ENCODE measurements at regions not wholly inside any gene's neighbourhood (a gene's known extent, or its start where the extent isn't known, plus 50 kb on each side); places are given as distances from the start of the nearest gene placed in this dataset.

GRCh38 chr3:72439321-72440183 is 408.7 kb downstream of the SHQ1 start:
- DNase-seq (ENCODE audit: low spot score): no peak
- Histone ChIP-seq H3K36me3 (no peaks in the 10 kb centered on the region), H3K4me1 (peaks cover 0 to 31% of the 10 kb centered on the region in 2 donors), H3K27me3 (no peaks in the 10 kb centered on the region), H3K27ac (no peak overlapping the region), H3K4me3 (no peak overlapping the region), H3K9me3 (no peaks in the 10 kb centered on the region)
- no peak for TF ChIP-seq CTCF (IDR thresholded peaks at IDR 0.05)

- DNase-seq (ENCODE audit: low spot score): no peak
Measured at GRCh38 chr3:72437661-72438406, 410.4 kb downstream of the SHQ1 start.

DNA sequence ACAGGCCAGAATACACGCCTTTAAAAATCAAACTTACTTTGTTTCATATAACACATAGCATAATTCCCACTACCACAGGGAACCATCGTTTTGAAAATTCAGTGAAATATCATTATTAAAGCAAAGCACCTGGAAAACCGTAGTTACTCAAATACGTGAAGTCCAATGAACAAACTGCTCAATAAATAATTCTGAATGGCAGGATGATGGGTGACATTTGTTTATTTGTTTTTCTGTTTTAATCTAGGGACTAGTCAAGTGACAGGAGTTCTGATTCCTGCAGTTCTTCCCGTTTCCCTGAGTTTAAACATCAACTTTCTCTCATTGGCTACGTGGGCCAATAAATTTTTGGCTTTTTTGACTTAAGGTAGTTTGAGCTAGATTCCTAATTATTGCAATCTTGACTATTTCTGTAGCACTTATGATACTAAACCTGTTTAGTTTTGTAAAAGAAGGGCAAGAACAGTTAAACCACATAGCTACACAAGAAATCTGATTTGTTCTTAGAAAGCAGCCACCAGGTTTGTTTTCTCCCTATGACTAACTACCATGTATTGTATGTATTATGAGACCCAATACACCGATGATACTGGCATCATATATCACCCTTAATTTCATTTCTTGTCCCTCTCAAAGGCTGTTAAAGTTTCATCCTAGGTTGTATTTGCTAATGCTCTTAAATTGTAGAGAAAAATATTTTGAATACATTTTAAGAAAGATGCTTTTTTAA is 411.2 kb downstream of the SHQ1 start:
- Histone ChIP-seq H3K4me3 (no peak overlapping the region), H3K9me3 (no peaks in the 10 kb centered on the region), H3K27ac (no peak overlapping the region), H3K36me3 (no peaks in the 10 kb centered on the region), H3K4me1 (peaks cover 0 to 22% of the 10 kb centered on the region in 2 donors), H3K27me3 (no peaks in the 10 kb centered on the region)
- no peak for DNase-seq (ENCODE audit: low spot score)
- TF ChIP-seq CTCF (IDR thresholded peaks at IDR 0.05): no peak

More at GRCh38 chr3:72437661-72438406, 410.4 kb downstream of the SHQ1 start:
- no peaks in the 10 kb centered on the region for H3K27me3 ChIP-seq
- no peaks in the 10 kb centered on the region for H3K9me3 ChIP-seq
- H3K36me3 ChIP-seq: no peaks in the 10 kb centered on the region
- H3K27ac ChIP-seq: no peak overlapping the region
- peaks cover 0 to 24% of the 10 kb centered on the region in 2 donors for H3K4me1 ChIP-seq
- TF ChIP-seq CTCF (IDR thresholded peaks at IDR 0.05): no peak
- no peak overlapping the region for H3K4me3 ChIP-seq

- H3K27me3 ChIP-seq: no peaks in the 10 kb centered on the region
- no peaks in the 10 kb centered on the region for H3K9me3 ChIP-seq
- no peaks in the 10 kb centered on the region for H3K36me3 ChIP-seq
- no peak overlapping the region for H3K27ac ChIP-seq
- no peak for TF ChIP-seq CTCF (IDR thresholded peaks at IDR 0.05)
- no peak for DNase-seq (ENCODE audit: low spot score)
- peaks cover 0 to 24% of the 10 kb centered on the region in 2 donors for H3K4me1 ChIP-seq
- no peak overlapping the region for H3K4me3 ChIP-seq
Measured at GRCh38 chr3:72434296-72434695, 413.9 kb downstream of the SHQ1 start.

DNA sequence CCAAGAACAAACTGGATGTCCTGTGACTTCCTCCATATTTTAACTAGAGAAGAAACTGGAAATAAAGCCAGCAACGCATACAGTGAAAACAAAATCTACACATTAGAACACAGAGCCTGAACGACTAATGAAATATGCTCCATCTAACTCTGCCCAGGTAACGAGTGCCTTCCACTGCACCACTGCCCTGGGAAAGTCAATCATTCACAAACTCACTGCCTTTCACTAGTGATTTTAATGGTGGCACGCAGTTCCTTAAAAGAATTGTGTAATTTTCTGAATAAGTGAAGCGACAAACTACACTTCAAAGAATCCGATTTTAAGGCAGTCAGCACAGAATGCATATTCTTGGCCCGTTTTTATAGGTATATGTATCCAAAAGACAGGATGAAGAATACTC is 416.0 kb downstream of the SHQ1 start:
- Histone ChIP-seq H3K27me3 (no peaks in the 10 kb centered on the region), H3K27ac (no peak overlapping the region), H3K9me3 (no peaks in the 10 kb centered on the region), H3K4me3 (no peak overlapping the region), H3K36me3 (no peaks in the 10 kb centered on the region), H3K4me1 (peaks cover 0 to 23% of the 10 kb centered on the region in 2 donors)
- no peak for TF ChIP-seq CTCF (IDR thresholded peaks at IDR 0.05)
- DNase-seq (ENCODE audit: low spot score): no peak

Measured in right atrium auricular region (tissue), 2 donors.